Subcutaneous abdominal adipose tissue (tissue), 5 donors: ENCODE measurements at regions not wholly inside any gene's neighbourhood (a gene's known extent, or its start where the extent isn't known, plus 50 kb on each side); places are given as distances from the start of the nearest gene placed in this dataset.

Experiments used
- H3K27ac ChIP-seq: one replicate; pipeline ENCODE4 v1.7.0; 2013; ENCODE audit warnings: low read depth, mild to moderate bottlenecking, inconsistent platforms, low read length, moderate library complexity
- H3K27me3 ChIP-seq, 5 donors: one replicate each; pipeline ENCODE4 v1.7.0; 2013; ENCODE audit warnings: low read length in 5 of 5, inconsistent platforms in 1 of 5; ENCODE audit not compliant: control insufficient read depth in 5 of 5, insufficient read depth in 4 of 5
- H3K36me3 ChIP-seq, 5 donors: one replicate each; pipeline ENCODE4 v1.7.0; 2013; ENCODE audit warnings: low read length in 5 of 5; ENCODE audit not compliant: control insufficient read depth in 5 of 5, insufficient read depth in 5 of 5
- H3K4me1 ChIP-seq, 5 donors: one replicate each; pipeline ENCODE4 v1.7.0; 2013; ENCODE audit warnings: low read length in 5 of 5, mild to moderate bottlenecking in 3 of 5, moderate library complexity in 1 of 5; ENCODE audit not compliant: control insufficient read depth in 5 of 5, insufficient read depth in 5 of 5
- H3K4me3 ChIP-seq, 5 donors: one replicate each; pipeline ENCODE4 v1.7.0; 2013; ENCODE audit warnings: low read length in 5 of 5, low read depth in 1 of 5
- H3K9ac ChIP-seq, 5 donors: one replicate each; pipeline ENCODE4 v1.7.0; 2013; ENCODE audit warnings: low read length in 5 of 5, mild to moderate bottlenecking in 4 of 5, moderate library complexity in 3 of 5
- H3K9me3 ChIP-seq, 5 donors: one replicate each; pipeline ENCODE4 v1.7.0; 2013; ENCODE audit warnings: low read length in 5 of 5; ENCODE audit not compliant: control insufficient read depth in 5 of 5
- donor health status: healthy.
- donor health status: healthy.
- donor health status: healthy.
- donor health status: healthy.
- donor health status: healthy.

GRCh38 chr4:53921856-53922255 is 142.5 kb downstream of the CHIC2 start:
- Histone ChIP-seq H3K4me1 (peaks cover 0 to 2% (median 0%) of the 10 kb centered on the region in 5 donors), H3K27ac (no peak overlapping the region), H3K9ac (no peak overlapping the region), H3K9me3 (no peaks in the 10 kb centered on the region), H3K27me3 (peaks cover 0 to 2% (median 0%) of the 10 kb centered on the region in 5 donors), H3K36me3 (no peaks in the 10 kb centered on the region), H3K4me3 (no peak overlapping the region)

- H3K27me3 ChIP-seq = peaks cover 0 to 2% (median 0%) of the 10 kb centered on the region in 5 donors
- H3K27ac ChIP-seq = no peak overlapping the region
- no peaks in the 10 kb centered on the region for H3K9me3 ChIP-seq
- H3K4me1 ChIP-seq = peaks cover 0 to 2% (median 0%) of the 10 kb centered on the region in 5 donors
- no peak overlapping the region for H3K4me3 ChIP-seq
- no peaks in the 10 kb centered on the region for H3K36me3 ChIP-seq
- H3K9ac ChIP-seq = no peak overlapping the region
These were observed 143.5 kb downstream of the CHIC2 start for GRCh38 chr4:53920883-53921282.

GRCh38 chr4:53920116-53920515 is 144.3 kb downstream of the CHIC2 start:
- H3K9me3 ChIP-seq = no peaks in the 10 kb centered on the region
- peaks cover 0 to 2% (median 0%) of the 10 kb centered on the region in 5 donors for H3K4me1 ChIP-seq
- no peak overlapping the region for H3K27ac ChIP-seq
- no peak overlapping the region for H3K9ac ChIP-seq
- no peak overlapping the region for H3K4me3 ChIP-seq
- peaks cover 0 to 2% (median 2%) of the 10 kb centered on the region in 5 donors for H3K27me3 ChIP-seq
- no peaks in the 10 kb centered on the region for H3K36me3 ChIP-seq

GRCh38 chr4:53919535-53919934 is 144.9 kb downstream of the CHIC2 start:
- Histone ChIP-seq H3K36me3 (no peaks in the 10 kb centered on the region), H3K4me1 (peaks cover 0 to 2% (median 0%) of the 10 kb centered on the region in 5 donors), H3K27ac (no peak overlapping the region)

GRCh38 chr4:53917729-53918128 is 146.7 kb downstream of the CHIC2 start:
- peaks cover 0 to 2% (median 0%) of the 10 kb centered on the region in 5 donors for H3K4me1 ChIP-seq
- H3K27ac ChIP-seq = no peak overlapping the region
- peaks cover 0 to 6% (median 0%) of the 10 kb centered on the region in 5 donors for H3K27me3 ChIP-seq

More at GRCh38 chr4:53919535-53919934, 144.9 kb downstream of the CHIC2 start:
- no peak overlapping the region for H3K4me3 ChIP-seq
- H3K27me3 ChIP-seq = peaks cover 0 to 5% (median under 1%) of the 10 kb centered on the region in 5 donors
- no peak overlapping the region for H3K9ac ChIP-seq
- no peaks in the 10 kb centered on the region for H3K9me3 ChIP-seq

GRCh38 chr4:53916431-53916889 is 147.9 kb downstream of the CHIC2 start:
- Histone ChIP-seq H3K27ac (no peak overlapping the region), H3K4me3 (no peak overlapping the region), H3K27me3 (peaks cover 0 to 6% (median 0%) of the 10 kb centered on the region in 5 donors), H3K36me3 (no peaks in the 10 kb centered on the region), H3K9me3 (no peaks in the 10 kb centered on the region), H3K4me1 (peaks cover 0 to 2% (median 0%) of the 10 kb centered on the region in 5 donors), H3K9ac (no peak overlapping the region)

More at GRCh38 chr4:53917729-53918128, 146.7 kb downstream of the CHIC2 start:
- Histone ChIP-seq H3K9ac (no peak overlapping the region), H3K36me3 (no peaks in the 10 kb centered on the region), H3K4me3 (no peak overlapping the region), H3K9me3 (no peaks in the 10 kb centered on the region)

- Histone ChIP-seq H3K9me3 (no peaks in the 10 kb centered on the region), H3K9ac (no peak overlapping the region), H3K27me3 (peaks cover 0 to 6% (median 0%) of the 10 kb centered on the region in 5 donors), H3K36me3 (no peaks in the 10 kb centered on the region), H3K4me1 (no peaks in the 10 kb centered on the region), H3K4me3 (no peak overlapping the region), H3K27ac (no peak overlapping the region)
These were observed 149.9 kb downstream of the CHIC2 start for GRCh38 chr4:53914313-53915016.

- no peak overlapping the region for H3K9ac ChIP-seq
- H3K9me3 ChIP-seq = no peaks in the 10 kb centered on the region
- H3K4me3 ChIP-seq = no peak overlapping the region
- H3K36me3 ChIP-seq = no peaks in the 10 kb centered on the region
- H3K4me1 ChIP-seq = peaks cover 2 to 6% (median 5%) of the 10 kb centered on the region in 5 donors
- no peak overlapping the region for H3K27ac ChIP-seq
- H3K27me3 ChIP-seq = peaks cover 0 to 6% (median 2%) of the 10 kb centered on the region in 5 donors
These were observed 150.6 kb downstream of the CHIC2 start for GRCh38 chr4:53913771-53914170.

GRCh38 chr4:53912766-53913497 is 151.5 kb downstream of the CHIC2 start:
- Histone ChIP-seq H3K27ac (no peak overlapping the region), H3K9ac (no peak overlapping the region), H3K36me3 (no peaks in the 10 kb centered on the region), H3K9me3 (no peaks in the 10 kb centered on the region), H3K27me3 (peaks cover 0 to 6% (median 3%) of the 10 kb centered on the region in 5 donors), H3K4me3 (no peak overlapping the region), H3K4me1 (peaks cover 2 to 11% (median 9%) of the 10 kb centered on the region in 5 donors)

- H3K9ac ChIP-seq = no peak overlapping the region
- H3K27me3 ChIP-seq = peaks cover 3 to 33% (median 10%) of the 10 kb centered on the region in 5 donors
- H3K4me3 ChIP-seq = peak overlapping the region; percentile 4 to 47 (median 28)
- H3K9me3 ChIP-seq = no peaks in the 10 kb centered on the region
- no peaks in the 10 kb centered on the region for H3K36me3 ChIP-seq
- peaks cover 2 to 24% (median 18%) of the 10 kb centered on the region in 5 donors for H3K4me1 ChIP-seq
- H3K27ac ChIP-seq = no peak overlapping the region
These were observed 155.7 kb downstream of the CHIC2 start for GRCh38 chr4:53908661-53909078.
